Fibroblast of lung (primary cell): ENCODE measurements at regions not wholly inside any gene's neighbourhood (a gene's known extent, or its start where the extent isn't known, plus 50 kb on each side); places are given as distances from the start of the nearest gene placed in this dataset.
A peak's percentile ranks its signal among the peaks of the same experiment; 100 is the strongest.

ENCODE experiments used
- DNase-seq, 2 donors: peaks; one replicate each; pipeline versions ENCODE4 v3.0.0 to v3.0.0-alpha.2; 2010; ENCODE audit warnings: low read depth in 2 of 2
- H2AFZ ChIP-seq: 2 replicates; pipeline ENCODE4 v1.5.1; 2012; ENCODE audit warnings: low read length, control low read depth, inconsistent platforms
- H3K27ac ChIP-seq: 2 replicates; pipeline ENCODE4 v1.5.1; 2011; ENCODE audit warnings: low read length, control low read depth; ENCODE audit not compliant: insufficient read depth
- H3K27me3 ChIP-seq: 2 replicates; pipeline ENCODE4 v1.5.1; 2011; ENCODE audit warnings: mild to moderate bottlenecking, low read length; ENCODE audit not compliant: control insufficient read depth, insufficient read depth
- H3K36me3 ChIP-seq: 2 replicates; pipeline ENCODE4 v1.5.1; 2011; ENCODE audit warnings: low read length; ENCODE audit not compliant: control insufficient read depth, insufficient read depth
- H3K4me1 ChIP-seq: 2 replicates; pipeline ENCODE4 v1.5.1; 2011; ENCODE audit warnings: low read length; ENCODE audit not compliant: control insufficient read depth, insufficient read depth; ENCODE audit errors: extremely low read depth
- H3K4me2 ChIP-seq: 2 replicates; pipeline ENCODE4 v1.5.1; 2011; ENCODE audit warnings: low read length, control low read depth; ENCODE audit not compliant: insufficient read depth; ENCODE audit errors: extremely low read depth
- H3K4me3 ChIP-seq, 4 experiments: fragments of 200-600 bp in 1 of 4; sonication (generic) in 1 of 4; replicated peaks in 1 of 4; 2 replicates each; pipeline ENCODE4 v1.5.1; 2011 to 2016; ENCODE audit warnings: low read length in 4 of 4, low read depth in 3 of 4, mild to moderate bottlenecking in 3 of 4, control low read depth in 2 of 4, inconsistent platforms in 1 of 4, mixed read lengths in 1 of 4; ENCODE audit not compliant: insufficient read depth in 1 of 4; ENCODE audit errors: control extremely low read depth in 1 of 4
- H3K79me2 ChIP-seq: 2 replicates; pipeline ENCODE4 v1.5.1; 2012; ENCODE audit warnings: mild to moderate bottlenecking, low read length, inconsistent platforms; ENCODE audit not compliant: control insufficient read depth, insufficient read depth
- H3K9ac ChIP-seq: 2 replicates; pipeline ENCODE4 v1.5.1; 2011; ENCODE audit warnings: mild to moderate bottlenecking, low read length, control low read depth; ENCODE audit not compliant: insufficient read depth
- H3K9me3 ChIP-seq: 2 replicates; pipeline ENCODE4 v1.5.1; 2012; ENCODE audit warnings: low read depth, low read length; ENCODE audit not compliant: control insufficient read depth, insufficient read depth
- H4K20me1 ChIP-seq: 2 replicates; pipeline ENCODE4 v1.5.1; 2011; ENCODE audit warnings: low read length; ENCODE audit not compliant: control insufficient read depth, insufficient read depth; ENCODE audit errors: extremely low read depth
- CTCF ChIP-seq, 2 donors: IDR thresholded peaks in 1 of 2; conservative IDR thresholded peaks in 1 of 2; 1 replicate in 1 of 2; 2 replicates in 1 of 2; pipeline ENCODE4 v1.5.1; 2011 to 2012; ENCODE audit warnings: low read length in 2 of 2, control low read depth in 1 of 2, inconsistent platforms in 1 of 2, low read depth in 1 of 2, mild to moderate bottlenecking in 1 of 2
- EZH2 ChIP-seq: IDR thresholded peaks from 2 replicates; pipeline ENCODE4 v1.5.1; 2012; ENCODE audit warnings: low read length, control low read depth, mild to moderate bottlenecking; ENCODE audit errors: missing control alignments

DNA sequence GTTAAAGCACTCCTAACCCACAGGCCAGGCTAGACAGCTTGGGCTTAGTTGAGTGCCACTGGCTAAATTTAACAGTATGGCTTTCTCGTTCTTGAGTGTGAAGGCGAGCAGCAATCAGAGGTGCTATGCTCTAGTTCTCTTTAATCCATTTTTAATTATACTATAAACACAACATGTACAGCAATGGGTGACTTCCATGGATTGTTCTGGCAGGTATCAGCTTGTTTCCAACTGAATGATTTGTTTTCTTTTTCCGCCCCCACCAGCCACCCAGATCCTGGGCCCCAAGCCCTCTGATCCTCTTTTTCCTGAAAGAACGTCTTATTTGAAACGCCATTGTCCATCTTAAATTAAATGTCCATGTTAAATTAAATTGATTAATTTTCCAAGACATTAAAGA, 244.8 kb downstream of the IKZF2 start:
- no peak for TF ChIP-seq CTCF (conservative IDR thresholded peaks at IDR 0.05 in 1 of 2, IDR thresholded peaks at IDR 0.05 in 1 of 2; ENCODE audit: low read depth in 1 of 2, low read length in 2 of 2)
- no peak for TF ChIP-seq EZH2
- DNase-seq: no peak
- Histone ChIP-seq H3K27ac (no peak overlapping the region), H3K4me2 (no peak overlapping the region), H3K27me3 (no peaks in the 10 kb centered on the region), H3K9ac (no peak overlapping the region), H3K79me2 (no peaks in the 10 kb centered on the region), H2AFZ (no peak overlapping the region), H4K20me1 (no peaks in the 10 kb centered on the region), H3K9me3 (no peaks in the 10 kb centered on the region), H3K4me1 (no peaks in the 10 kb centered on the region), H3K36me3 (no peaks in the 10 kb centered on the region), H3K4me3 (no peak overlapping the region)

- H4K20me1 ChIP-seq: no peaks in the 10 kb centered on the region
- H3K4me3 ChIP-seq: no peak overlapping the region
- H3K27ac ChIP-seq: no peak overlapping the region
- H3K4me2 ChIP-seq: no peak overlapping the region
- no peaks in the 10 kb centered on the region for H3K36me3 ChIP-seq
- H3K9me3 ChIP-seq: no peaks in the 10 kb centered on the region
- no peaks in the 10 kb centered on the region for H3K27me3 ChIP-seq
- H3K4me1 ChIP-seq: no peaks in the 10 kb centered on the region
- no peaks in the 10 kb centered on the region for H3K79me2 ChIP-seq
- no peak overlapping the region for H3K9ac ChIP-seq
- H2AFZ ChIP-seq: no peak overlapping the region
- TF ChIP-seq EZH2: no peak
- no peak for TF ChIP-seq CTCF (conservative IDR thresholded peaks at IDR 0.05 in 1 of 2, IDR thresholded peaks at IDR 0.05 in 1 of 2; ENCODE audit: low read depth in 1 of 2, low read length in 2 of 2)
- peak in 1 of 2 donors; percentile 84 for DNase-seq
Observed at GRCh38 chr2:212905640-212906201, 245.7 kb downstream of the IKZF2 start.

DNA sequence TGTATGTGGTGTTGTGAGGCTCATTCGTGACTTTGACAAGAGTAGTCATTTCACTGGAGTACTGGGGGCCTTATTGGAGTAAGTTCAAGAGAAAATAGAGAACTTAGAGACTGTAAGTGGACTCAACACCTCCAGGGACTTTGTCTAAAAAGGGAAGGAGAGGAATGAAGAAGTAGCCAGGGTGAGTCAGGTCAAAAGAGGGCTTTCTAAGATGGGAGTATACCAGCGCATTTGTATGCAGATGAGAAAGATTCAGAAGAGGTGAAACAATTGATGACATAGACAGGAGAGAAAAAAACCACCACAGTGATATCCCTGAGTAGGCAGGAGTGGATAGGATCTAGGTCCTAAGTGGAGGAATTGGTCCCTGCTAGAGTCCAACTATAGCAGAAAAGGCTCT, 246.8 kb downstream of the IKZF2 start:
- TF ChIP-seq EZH2 (no peak), CTCF (conservative IDR thresholded peaks at IDR 0.05 in 1 of 2, IDR thresholded peaks at IDR 0.05 in 1 of 2; ENCODE audit: low read depth in 1 of 2, low read length in 2 of 2) (no peak)
- DNase-seq: no peak
- H3K4me2 ChIP-seq: no peak overlapping the region
- no peaks in the 10 kb centered on the region for H3K4me1 ChIP-seq
- no peak overlapping the region for H2AFZ ChIP-seq
- H3K27me3 ChIP-seq: no peaks in the 10 kb centered on the region
- H4K20me1 ChIP-seq: no peaks in the 10 kb centered on the region
- no peaks in the 10 kb centered on the region for H3K79me2 ChIP-seq
- H3K27ac ChIP-seq: no peak overlapping the region
- H3K9me3 ChIP-seq: no peaks in the 10 kb centered on the region
- no peak overlapping the region for H3K9ac ChIP-seq
- H3K36me3 ChIP-seq: no peaks in the 10 kb centered on the region
- no peak overlapping the region for H3K4me3 ChIP-seq
